Esophagus muscularis mucosa (tissue), 4 donors: ENCODE measurements at regions not wholly inside any gene's neighbourhood (a gene's known extent, or its start where the extent isn't known, plus 50 kb on each side); places are given as distances from the start of the nearest gene placed in this dataset.

ENCODE experiments used
- DNase-seq: peaks from one replicate; pipeline ENCODE4 v3.0.0-alpha.2; 2017; ENCODE audit errors: extremely low spot score
- H3K27ac ChIP-seq, 4 donors: fragments of 200-600 bp; sonication (generic); replicated peaks in 1 of 4; 1 replicate in 3 of 4; 2 replicates in 1 of 4; pipeline ENCODE4 v1.5.1; 2016 to 2019; ENCODE audit warnings: mild to moderate bottlenecking in 1 of 4
- H3K27me3 ChIP-seq, 4 donors: fragments of 200-600 bp; sonication (generic); one replicate each; pipeline versions ENCODE4 v1.5.1 to v1.6.0; 2016 to 2019
- H3K36me3 ChIP-seq, 4 donors: fragments of 200-600 bp; sonication (generic); one replicate each; pipeline ENCODE4 v1.5.1; 2016 to 2019
- H3K4me1 ChIP-seq, 4 donors: fragments of 200-600 bp; sonication (generic); one replicate each; pipeline ENCODE4 v1.5.1; 2016 to 2019
- H3K4me3 ChIP-seq, 4 donors: fragments of 200-600 bp; sonication (generic); 1 replicate in 2 of 4; 2 replicates in 2 of 4; pipeline ENCODE4 v1.5.1; 2016 to 2019; ENCODE audit warnings: mild to moderate bottlenecking in 4 of 4, moderate library complexity in 1 of 4
- H3K9me3 ChIP-seq, 4 donors: fragments of 200-600 bp; sonication (generic); 1 replicate in 3 of 4; 2 replicates in 1 of 4; pipeline ENCODE4 v1.5.1; 2016 to 2019
- CTCF ChIP-seq, 3 experiments: fragments of 200-600 bp in 2 of 3; fragments of 450-650 bp in 1 of 3; sonication (generic) in 2 of 3; IDR thresholded peaks; one replicate each; pipeline ENCODE4 v1.5.1; 2017 to 2019; ENCODE audit warnings: antibody characterized with exemption in 3 of 3, mild to moderate bottlenecking in 2 of 3, moderate library complexity in 1 of 3
- EP300 ChIP-seq: sonication (generic); formaldehyde crosslinking; IDR thresholded peaks from one replicate; pipeline ENCODE4 v1.6.1; 2017; ENCODE audit warnings: antibody characterized with exemption
- POLR2A ChIP-seq: fragments of 450-650 bp; IDR thresholded peaks from one replicate; pipeline ENCODE4 v1.6.1; 2017; ENCODE audit warnings: antibody characterized with exemption, moderate library complexity, mild to moderate bottlenecking, low read depth
- POLR2AphosphoS5 ChIP-seq, 2 donors: sonication (generic); formaldehyde crosslinking; IDR thresholded peaks; one replicate each; pipeline ENCODE4 v1.6.1; 2017; ENCODE audit warnings: antibody characterized with exemption in 2 of 2
- WGBS: methylation state at CpG from one replicate; pipeline ENCODE4 v1.1.5; 2018; 5-methylcytosine and 5-hydroxymethylcytosine counted together
- intact Hi-C: fragments of 100-400 bp; cut with DNase I; formaldehyde crosslinking; loops from one replicate; pipeline ENCODE4 v1.15.1; 2023

- DNase-seq = no peak
- H3K9me3 ChIP-seq = no peaks in the 10 kb centered on the region
- no peak overlapping the region for H3K27ac ChIP-seq
- WGBS = 94% methylated on average over 3 of the region's 3 CpGs
- H3K27me3 ChIP-seq = no peaks in the 10 kb centered on the region
- H3K4me1 ChIP-seq = peaks cover 0 to 42% (median 29%) of the 10 kb centered on the region in 4 donors
- TF ChIP-seq POLR2AphosphoS5 (IDR thresholded peaks at IDR 0.05) = no peak
- TF ChIP-seq EP300 = no peak
- TF ChIP-seq CTCF (IDR thresholded peaks at IDR 0.05) = no peak
- no peak for TF ChIP-seq POLR2A
- no peaks in the 10 kb centered on the region for H3K36me3 ChIP-seq
- no peak overlapping the region for H3K4me3 ChIP-seq
- intact Hi-C loops = no loop called here
These were observed 152.3 kb downstream of the TTC32 start for GRCh38 chr2:19749507-19749836.

GRCh38 chr2:19748711-19749506, 152.9 kb downstream of the TTC32 start:
- DNase-seq = no peak
- H3K9me3 ChIP-seq = no peaks in the 10 kb centered on the region
- no peaks in the 10 kb centered on the region for H3K36me3 ChIP-seq
- H3K27ac ChIP-seq = no peak overlapping the region
- no peaks in the 10 kb centered on the region for H3K27me3 ChIP-seq
- TF ChIP-seq POLR2A (no peak), EP300 (no peak), CTCF (IDR thresholded peaks at IDR 0.05) (no peak), POLR2AphosphoS5 (IDR thresholded peaks at IDR 0.05) (no peak)
- H3K4me3 ChIP-seq = no peak overlapping the region
- intact Hi-C loops = no loop called here
- H3K4me1 ChIP-seq = peaks cover 0 to 36% (median 29%) of the 10 kb centered on the region in 4 donors
- 92% methylated on average over 16 of the region's 16 CpGs for WGBS

- intact Hi-C loops = no loop called here
- WGBS = 85% methylated on average over 6 of the region's 6 CpGs
These were observed 153.8 kb downstream of the TTC32 start for GRCh38 chr2:19748073-19748375.

GRCh38 chr2:19747310-19748072, 154.3 kb downstream of the TTC32 start:
- no peak for DNase-seq
- WGBS = 79% methylated on average over 7 of the region's 10 CpGs
- Histone ChIP-seq H3K4me3 (no peak overlapping the region), H3K27ac (no peak overlapping the region), H3K4me1 (peaks cover 0 to 24% (median 23%) of the 10 kb centered on the region in 4 donors), H3K27me3 (no peaks in the 10 kb centered on the region), H3K9me3 (no peaks in the 10 kb centered on the region), H3K36me3 (no peaks in the 10 kb centered on the region)
- no peak for TF ChIP-seq POLR2AphosphoS5 (IDR thresholded peaks at IDR 0.05)
- intact Hi-C loops = no loop called here

More at GRCh38 chr2:19748073-19748375, 153.8 kb downstream of the TTC32 start:
- Histone ChIP-seq H3K27ac (no peak overlapping the region), H3K9me3 (no peaks in the 10 kb centered on the region), H3K4me3 (no peak overlapping the region), H3K36me3 (no peaks in the 10 kb centered on the region), H3K27me3 (no peaks in the 10 kb centered on the region), H3K4me1 (peaks cover 0 to 28% (median 27%) of the 10 kb centered on the region in 4 donors)
- DNase-seq = no peak
- TF ChIP-seq EP300 = no peak
- no peak for TF ChIP-seq POLR2A
- TF ChIP-seq POLR2AphosphoS5 (IDR thresholded peaks at IDR 0.05) = no peak
- TF ChIP-seq CTCF (IDR thresholded peaks at IDR 0.05) = no peak

GRCh38 chr2:19746611-19747309, 155.0 kb downstream of the TTC32 start:
- Histone ChIP-seq H3K36me3 (no peaks in the 10 kb centered on the region), H3K27ac (no peak overlapping the region), H3K4me1 (peaks cover 0 to 20% (median 17%) of the 10 kb centered on the region in 4 donors), H3K4me3 (no peak overlapping the region), H3K27me3 (no peaks in the 10 kb centered on the region), H3K9me3 (no peaks in the 10 kb centered on the region)
- TF ChIP-seq POLR2AphosphoS5 (IDR thresholded peaks at IDR 0.05) = no peak
- TF ChIP-seq EP300 = no peak
- TF ChIP-seq CTCF (IDR thresholded peaks at IDR 0.05) = peak; percentile 19 to 22 (median 22)
- TF ChIP-seq POLR2A = no peak
- 87% methylated on average over 11 of the region's 13 CpGs for WGBS
- intact Hi-C loops = no loop called here
- DNase-seq = no peak
